Prostate gland (tissue), 2 donors: ENCODE measurements at regions not wholly inside any gene's neighbourhood (a gene's known extent, or its start where the extent isn't known, plus 50 kb on each side); places are given as distances from the start of the nearest gene placed in this dataset.

Experiments
- DNase-seq: peaks from one replicate; pipeline ENCODE4 v3.0.0-alpha.2; 2019; ENCODE audit warnings: low spot score
- H3K27ac ChIP-seq, 2 donors: fragments of 200-600 bp; sonication (generic); 2 replicates each; pipeline ENCODE4 v1.5.1; 2017 to 2019
- H3K27me3 ChIP-seq: fragments of 200-600 bp; sonication (generic); replicated peaks from 2 replicates; pipeline ENCODE4 v1.5.1; 2019; ENCODE audit not compliant: insufficient read depth
- H3K36me3 ChIP-seq, 2 donors: fragments of 200-600 bp; sonication (generic); 1 replicate in 1 of 2; 2 replicates in 1 of 2; pipeline versions ENCODE4 v1.5.1 to v1.8.1; 2017 to 2019
- H3K4me1 ChIP-seq: fragments of 200-600 bp; sonication (generic); replicated peaks from 2 replicates; pipeline ENCODE4 v1.5.1; 2019
- H3K4me3 ChIP-seq, 2 donors: fragments of 200-600 bp; sonication (generic); 2 replicates each; pipeline ENCODE4 v1.5.1; 2017 to 2019
- H3K9me3 ChIP-seq: fragments of 200-600 bp; sonication (generic); 2 replicates; pipeline ENCODE4 v1.5.1; 2017
- POLR2A ChIP-seq: fragments of 450-650 bp; IDR thresholded peaks from one replicate; pipeline ENCODE4 v1.6.1; 2016; ENCODE audit warnings: antibody characterized with exemption, mild to moderate bottlenecking
- POLR2AphosphoS5 ChIP-seq: sonication (generic); formaldehyde crosslinking; IDR thresholded peaks from one replicate; pipeline ENCODE4 v1.6.1; 2017; ENCODE audit warnings: antibody characterized with exemption
- WGBS: methylation state at CpG from one replicate; pipeline ENCODE4 v1.1.5; 2018; 5-methylcytosine and 5-hydroxymethylcytosine counted together
- intact Hi-C: fragments of 100-400 bp; cut with DNase I; formaldehyde crosslinking; loops from one replicate; pipeline ENCODE4 v1.14.2; 2022
- TF ChIP-seq, protein P1 (sequence below), 4 experiments: fragments of 200-600 bp in 2 of 4; fragments of 450-650 bp in 2 of 4; sonication (generic) in 2 of 4; IDR thresholded peaks; 1 replicate in 3 of 4; 2 replicates in 1 of 4; pipeline ENCODE4 v1.5.1; 2016 to 2019; ENCODE audit warnings: antibody characterized with exemption in 4 of 4, mild to moderate bottlenecking in 2 of 4, moderate library complexity in 2 of 4

DNA sequence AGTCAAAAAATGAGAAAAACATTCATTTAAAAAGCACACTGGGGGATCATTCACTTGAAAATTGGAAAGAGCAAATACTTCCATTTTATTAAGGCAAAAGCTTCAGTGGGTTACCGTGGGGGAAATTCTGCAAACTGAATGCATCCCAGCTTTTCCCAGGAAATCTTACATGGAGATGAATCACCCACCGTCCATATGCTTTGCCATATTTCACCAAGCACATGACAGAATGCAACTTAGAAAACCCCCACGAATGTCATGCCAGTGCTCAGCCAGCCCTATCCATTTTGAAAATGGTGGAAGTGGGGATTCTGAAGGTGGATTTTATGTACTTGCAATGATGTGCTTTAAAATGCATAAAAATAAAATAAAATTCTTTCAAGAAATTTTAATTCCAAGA lies 485.5 kb upstream of the ID2 start:
- Histone ChIP-seq H3K27ac (no peak overlapping the region), H3K4me1 (no peaks in the 10 kb centered on the region), H3K36me3 (no peaks in the 10 kb centered on the region), H3K9me3 (no peaks in the 10 kb centered on the region), H3K27me3 (no peaks in the 10 kb centered on the region), H3K4me3 (no peak overlapping the region)
- no peak for DNase-seq
- intact Hi-C loops, result no loop called here
- WGBS, result 97% methylated on average over 3 of the region's 3 CpGs
- TF ChIP-seq POLR2AphosphoS5, result no peak
- no peak for TF ChIP-seq POLR2A
- TF ChIP-seq, protein P1, sequence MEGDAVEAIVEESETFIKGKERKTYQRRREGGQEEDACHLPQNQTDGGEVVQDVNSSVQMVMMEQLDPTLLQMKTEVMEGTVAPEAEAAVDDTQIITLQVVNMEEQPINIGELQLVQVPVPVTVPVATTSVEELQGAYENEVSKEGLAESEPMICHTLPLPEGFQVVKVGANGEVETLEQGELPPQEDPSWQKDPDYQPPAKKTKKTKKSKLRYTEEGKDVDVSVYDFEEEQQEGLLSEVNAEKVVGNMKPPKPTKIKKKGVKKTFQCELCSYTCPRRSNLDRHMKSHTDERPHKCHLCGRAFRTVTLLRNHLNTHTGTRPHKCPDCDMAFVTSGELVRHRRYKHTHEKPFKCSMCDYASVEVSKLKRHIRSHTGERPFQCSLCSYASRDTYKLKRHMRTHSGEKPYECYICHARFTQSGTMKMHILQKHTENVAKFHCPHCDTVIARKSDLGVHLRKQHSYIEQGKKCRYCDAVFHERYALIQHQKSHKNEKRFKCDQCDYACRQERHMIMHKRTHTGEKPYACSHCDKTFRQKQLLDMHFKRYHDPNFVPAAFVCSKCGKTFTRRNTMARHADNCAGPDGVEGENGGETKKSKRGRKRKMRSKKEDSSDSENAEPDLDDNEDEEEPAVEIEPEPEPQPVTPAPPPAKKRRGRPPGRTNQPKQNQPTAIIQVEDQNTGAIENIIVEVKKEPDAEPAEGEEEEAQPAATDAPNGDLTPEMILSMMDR (IDR thresholded peaks at IDR 0.05), result no peak

DNA sequence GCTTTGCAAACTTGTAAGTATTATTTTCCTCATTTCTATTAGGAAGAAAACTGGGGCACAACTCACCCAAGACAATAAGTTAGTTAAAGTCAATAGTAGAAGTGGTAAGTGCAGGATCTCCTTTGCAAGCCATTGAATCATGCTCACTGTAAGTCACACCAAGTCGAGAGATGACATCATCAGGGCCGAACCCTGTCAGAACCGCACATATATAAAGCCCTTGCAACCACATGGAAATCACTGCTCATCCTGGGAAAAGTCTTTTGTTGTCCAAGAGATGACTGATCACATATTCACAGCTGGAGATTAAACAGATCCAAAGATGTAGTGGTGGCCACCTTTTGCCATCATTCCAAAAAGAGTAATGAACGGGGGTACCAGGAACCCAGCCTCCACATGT lies 484.8 kb upstream of the ID2 start:
- no peak for TF ChIP-seq POLR2A
- TF ChIP-seq POLR2AphosphoS5, result no peak
- TF ChIP-seq, protein P1 (IDR thresholded peaks at IDR 0.05), result no peak
- no peaks in the 10 kb centered on the region for H3K9me3 ChIP-seq
- no peaks in the 10 kb centered on the region for H3K4me1 ChIP-seq
- H3K27me3 ChIP-seq, result no peaks in the 10 kb centered on the region
- no peak for DNase-seq
- H3K36me3 ChIP-seq, result no peaks in the 10 kb centered on the region
- no peak overlapping the region for H3K27ac ChIP-seq
- no peak overlapping the region for H3K4me3 ChIP-seq
- 86% methylated on average over 4 of the region's 4 CpGs for WGBS
- intact Hi-C loops, result no loop called here

DNA sequence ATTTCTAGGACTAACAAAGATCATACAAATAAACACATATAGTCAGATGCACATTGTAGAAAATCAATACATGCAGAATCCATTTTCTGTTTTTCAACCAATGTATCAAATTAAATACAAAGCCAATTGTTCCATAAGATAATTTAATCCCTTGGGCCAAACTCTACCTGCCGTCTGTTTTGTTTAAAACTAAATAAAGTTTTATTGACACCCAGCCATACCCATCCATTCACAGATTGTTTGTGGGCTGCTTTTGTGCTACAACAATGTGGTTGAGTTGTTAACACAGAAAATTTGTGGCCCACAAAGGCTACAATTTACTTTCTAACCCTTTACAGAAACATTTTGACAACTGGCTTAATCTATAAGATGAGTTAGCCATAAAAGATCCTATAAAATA lies 484.0 kb upstream of the ID2 start:
- no peak for DNase-seq
- WGBS, result 95% methylated on average over 1 of the region's 1 CpG
- H3K4me3 ChIP-seq, result no peak overlapping the region
- H3K27ac ChIP-seq, result no peak overlapping the region
- H3K9me3 ChIP-seq, result no peaks in the 10 kb centered on the region
- H3K27me3 ChIP-seq, result no peaks in the 10 kb centered on the region
- no peaks in the 10 kb centered on the region for H3K4me1 ChIP-seq
- H3K36me3 ChIP-seq, result no peaks in the 10 kb centered on the region
- intact Hi-C loops, result no loop called here
- TF ChIP-seq, protein P1 (IDR thresholded peaks at IDR 0.05), result no peak
- no peak for TF ChIP-seq POLR2A
- no peak for TF ChIP-seq POLR2AphosphoS5

DNA sequence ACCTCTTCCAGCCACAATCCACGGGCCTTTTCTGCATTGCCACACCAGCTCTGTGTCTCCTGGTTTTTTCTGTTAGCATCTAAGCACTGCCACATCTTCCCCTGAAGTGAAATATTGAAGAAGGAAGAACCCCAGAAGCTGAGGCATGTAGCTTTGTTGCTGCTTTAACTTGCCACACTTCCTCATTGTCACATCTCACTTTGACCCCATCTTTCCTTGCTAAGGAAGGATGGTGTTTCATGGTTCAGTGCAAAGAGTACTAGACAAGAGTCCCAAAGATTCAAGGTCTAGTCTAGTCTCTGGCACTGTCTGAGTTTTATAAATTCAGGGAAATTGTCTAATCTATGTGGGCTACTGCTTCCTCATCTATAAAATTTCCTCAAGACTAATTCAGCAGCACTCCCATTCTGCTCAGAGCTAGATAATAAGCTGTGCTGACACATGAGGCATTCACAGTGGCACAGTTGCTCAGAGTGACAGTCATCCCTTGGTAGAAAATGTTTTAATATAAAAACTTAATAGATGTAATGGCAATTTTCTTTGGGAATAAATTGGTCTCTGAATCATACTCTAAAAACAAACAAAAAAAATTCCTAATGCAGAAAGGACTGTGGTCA lies 483.0 kb upstream of the ID2 start:
- H3K36me3 ChIP-seq, result no peaks in the 10 kb centered on the region
- intact Hi-C loops, result no loop called here
- H3K9me3 ChIP-seq, result no peaks in the 10 kb centered on the region
- no peak for DNase-seq
- H3K4me3 ChIP-seq, result no peak overlapping the region
- TF ChIP-seq POLR2A (no peak), POLR2AphosphoS5 (no peak)
- TF ChIP-seq, protein P1 (IDR thresholded peaks at IDR 0.05), result no peak
- H3K27me3 ChIP-seq, result no peaks in the 10 kb centered on the region
- H3K4me1 ChIP-seq, result no peaks in the 10 kb centered on the region
- no peak overlapping the region for H3K27ac ChIP-seq
- whole genome bisulfite sequencing, result 83% methylated on average over 1 of the region's 1 CpG

DNA sequence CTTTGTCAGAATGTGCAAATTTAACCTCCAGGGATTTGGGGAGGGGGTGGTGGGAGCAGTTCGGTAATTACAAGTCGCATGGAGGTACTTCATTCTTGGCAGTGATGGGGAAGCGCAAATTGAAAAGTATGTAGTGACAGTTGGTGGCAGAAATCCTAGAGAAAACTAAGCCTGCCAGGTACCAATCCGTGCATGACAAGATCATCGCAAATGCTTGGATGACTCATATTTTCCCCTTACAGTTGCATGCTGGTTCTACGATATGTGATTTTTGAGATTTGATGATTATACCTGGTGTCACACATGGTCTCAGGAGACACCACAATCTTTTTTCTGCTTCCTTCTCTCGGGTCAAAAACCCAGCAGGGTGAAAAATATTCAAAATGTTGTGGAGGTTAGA lies 479.7 kb upstream of the ID2 start:
- no peaks in the 10 kb centered on the region for H3K36me3 ChIP-seq
- no peaks in the 10 kb centered on the region for H3K9me3 ChIP-seq
- no peak for DNase-seq
- H3K27me3 ChIP-seq, result no peaks in the 10 kb centered on the region
- intact Hi-C loops, result no loop called here
- no peak overlapping the region for H3K27ac ChIP-seq
- 57% methylated on average over 7 of the region's 7 CpGs for WGBS
- TF ChIP-seq POLR2AphosphoS5 (no peak), POLR2A (no peak)
- TF ChIP-seq, protein P1 (IDR thresholded peaks at IDR 0.05), result no peak
- H3K4me1 ChIP-seq, result no peaks in the 10 kb centered on the region
- no peak overlapping the region for H3K4me3 ChIP-seq
